IMR-90 (cell line): ENCODE measurements at regions not wholly inside any gene's neighbourhood (a gene's known extent, or its start where the extent isn't known, plus 50 kb on each side); places are given as distances from the start of the nearest gene placed in this dataset.

Experiments
- ATAC-seq: fragments of 200-7000 bp; cut with Tn5 transposase; 2 replicates; pipeline ENCODE4 v1.9.1; 2020; ENCODE audit warnings: low read depth, mild to moderate bottlenecking, moderate library complexity
- BruUV-seq: library from RNA; stranded (reverse); fragments of 400-500 nt; replicated peaks from 2 replicates; lab custom pipeline; 2021; lab: Mats Ljungman, UMichigan
- CTCF ChIA-PET: fragments of 300-600 bp; formaldehyde crosslinking; extraction: SDS; loops from one replicate; lab custom pipeline; 2021; ENCODE audit warnings: antibody characterized with exemption; lab: Yijun Ruan, JAX
- POLR2A ChIA-PET: fragments of 300-600 bp; sonication (Branson Sonifier 250); formaldehyde crosslinking; loops from one replicate; lab custom pipeline; 2022; ENCODE audit warnings: antibody characterized with exemption; ENCODE audit not compliant: unreplicated experiment; lab: Charles Lee
- DNase-seq: peaks from one replicate; pipeline ENCODE4 v3.0.0; 2013
- H2AFZ ChIP-seq: replicated peaks from 2 replicates; pipeline ENCODE3; 2013; ENCODE audit warnings: low read length, mild to moderate bottlenecking; ENCODE audit not compliant: poor library complexity
- H2AK5ac ChIP-seq: 2 replicates; pipeline ENCODE4 v1.6.1; 2013; ENCODE audit warnings: low read depth, low read length, inconsistent platforms
- H2AK9ac ChIP-seq: replicated peaks from 2 replicates; pipeline ENCODE3; 2013; ENCODE audit warnings: mild to moderate bottlenecking, low read depth, low read length, moderate library complexity; ENCODE audit not compliant: poor library complexity
- H2BK120ac ChIP-seq: 2 replicates; pipeline ENCODE4 v1.6.1; 2013; ENCODE audit warnings: low read depth, low read length, inconsistent platforms
- H2BK15ac ChIP-seq: 3 replicates; pipeline ENCODE4 v1.6.1; 2013; ENCODE audit warnings: low read depth, low read length, inconsistent platforms
- H2BK20ac ChIP-seq: 2 replicates; pipeline ENCODE4 v1.6.1; 2013; ENCODE audit warnings: low read depth, mild to moderate bottlenecking, inconsistent platforms, low read length, moderate library complexity
- H2BK5ac ChIP-seq: 2 replicates; pipeline ENCODE4 v1.6.1; 2013; ENCODE audit warnings: mild to moderate bottlenecking, low read depth, low read length, inconsistent platforms; ENCODE audit not compliant: poor library complexity, severe bottlenecking
- H3K14ac ChIP-seq: replicated peaks from 2 replicates; pipeline ENCODE4 v1.6.1; 2013; ENCODE audit warnings: low read depth, low read length, inconsistent platforms
- H3K18ac ChIP-seq: 2 replicates; pipeline ENCODE4 v1.6.1; 2013; ENCODE audit warnings: low read depth, low read length, control low read depth
- H3K23ac ChIP-seq: 2 replicates; pipeline ENCODE4 v1.6.1; 2013; ENCODE audit warnings: low read depth, low read length, inconsistent platforms
- H3K27ac ChIP-seq: 2 replicates; pipeline ENCODE4 v1.5.1; 2013; ENCODE audit warnings: mild to moderate bottlenecking, control low read depth, low read length; ENCODE audit not compliant: insufficient read depth
- H3K27me3 ChIP-seq: 2 replicates; pipeline ENCODE4 v1.6.1; 2013; ENCODE audit warnings: low read length; ENCODE audit not compliant: control insufficient read depth, insufficient read depth
- H3K36me3 ChIP-seq: 2 replicates; pipeline ENCODE4 v1.6.1; 2013; ENCODE audit warnings: low read length, mixed read lengths; ENCODE audit not compliant: control insufficient read depth, insufficient read depth
- H3K4ac ChIP-seq: 2 replicates; pipeline ENCODE4 v1.6.1; 2013; ENCODE audit warnings: low read depth, low read length, inconsistent platforms
- H3K4me1 ChIP-seq: 2 replicates; pipeline ENCODE4 v1.6.1; 2013; ENCODE audit warnings: low read length, mixed read lengths; ENCODE audit not compliant: control insufficient read depth, insufficient read depth
- H3K4me2 ChIP-seq: 2 replicates; pipeline ENCODE4 v1.6.1; 2013; ENCODE audit warnings: low read depth, mild to moderate bottlenecking, control low read depth, low read length, moderate library complexity
- H3K4me3 ChIP-seq: 2 replicates; pipeline ENCODE4 v1.5.1; 2013; ENCODE audit warnings: low read depth, mild to moderate bottlenecking, control low read depth, low read length, moderate library complexity; ENCODE audit not compliant: insufficient read depth
- H3K56ac ChIP-seq: 2 replicates; pipeline ENCODE4 v1.6.1; 2013; ENCODE audit warnings: low read length, inconsistent platforms; ENCODE audit not compliant: insufficient read depth; ENCODE audit errors: extremely low read depth
- H3K79me1 ChIP-seq, 2 experiments: 2 replicates each; pipeline ENCODE4 v1.6.1; 2013; ENCODE audit warnings: low read length in 2 of 2, inconsistent platforms in 1 of 2, low read depth in 1 of 2
- H3K9ac ChIP-seq: 2 replicates; pipeline ENCODE4 v1.6.1; 2013; ENCODE audit warnings: low read depth, low read length, control low read depth
- H3K9me1 ChIP-seq: 2 replicates; pipeline ENCODE4 v1.6.1; 2013; ENCODE audit warnings: low read length, inconsistent platforms; ENCODE audit not compliant: insufficient read depth
- H3K9me3 ChIP-seq: 2 replicates; pipeline ENCODE4 v1.6.1; 2013; ENCODE audit warnings: low read length; ENCODE audit not compliant: control insufficient read depth, insufficient read depth
- H4K20me1 ChIP-seq: 2 replicates; pipeline ENCODE4 v1.6.1; 2013; ENCODE audit warnings: low read length, inconsistent platforms; ENCODE audit not compliant: insufficient read depth
- H4K5ac ChIP-seq: 2 replicates; pipeline ENCODE4 v1.6.1; 2013; ENCODE audit warnings: mild to moderate bottlenecking, low read depth, low read length, control low read depth
- H4K8ac ChIP-seq, 2 experiments: 2 replicates each; pipeline ENCODE4 v1.6.1; 2013; ENCODE audit warnings: low read depth in 2 of 2, low read length in 2 of 2, control low read depth in 1 of 2, inconsistent platforms in 1 of 2
- H4K91ac ChIP-seq: 2 replicates; pipeline ENCODE4 v1.6.1; 2013; ENCODE audit warnings: low read depth, low read length, inconsistent platforms; ENCODE audit not compliant: insufficient read depth
- BHLHE40 ChIP-seq: fragments of 150-350 bp; IDR thresholded peaks from 2 replicates; pipeline ENCODE4 v1.6.1; 2016; ENCODE audit warnings: mild to moderate bottlenecking, low read depth, low read length
- CHD1 ChIP-seq: IDR thresholded peaks from 2 replicates; pipeline ENCODE4 v1.6.1; 2012; ENCODE audit warnings: low read depth, low read length, improper control_type of control experiment
- MAZ ChIP-seq: IDR thresholded peaks from 2 replicates; pipeline ENCODE4 v1.6.1; 2012; ENCODE audit warnings: low read depth, mild to moderate bottlenecking, low read length, improper control_type of control experiment, moderate library complexity, borderline replicate concordance
- MXI1 ChIP-seq: IDR thresholded peaks from 2 replicates; pipeline ENCODE4 v1.6.1; 2012; ENCODE audit warnings: low read depth, mild to moderate bottlenecking, low read length, moderate library complexity, borderline replicate concordance
- RAD21 ChIP-seq: IDR thresholded peaks from 2 replicates; pipeline ENCODE4 v1.6.1; 2012; ENCODE audit warnings: low read length, improper control_type of control experiment
- RCOR1 ChIP-seq: IDR thresholded peaks from 2 replicates; pipeline ENCODE4 v1.6.1; 2012; ENCODE audit warnings: mild to moderate bottlenecking, low read length, improper control_type of control experiment; ENCODE audit not compliant: insufficient replicate concordance
- RFX5 ChIP-seq: IDR thresholded peaks from 2 replicates; pipeline ENCODE4 v1.8.0; 2012; ENCODE audit warnings: low read depth, mild to moderate bottlenecking, low read length, moderate library complexity
- WGBS, 2 experiments: methylation state at CpG; one replicate each; pipeline versions ENCODE4 v1.1.5 to v1.1.7; 2013; ENCODE audit warnings: missing lambda C conversion rate in 2 of 2; ENCODE audit not compliant: insufficient read length in 1 of 2; ENCODE audit errors: extremely low coverage in 2 of 2; 5-methylcytosine and 5-hydroxymethylcytosine counted together
- dilution Hi-C: fragments of 300-500 bp; cut with HindIII; formaldehyde crosslinking; loops from one replicate; pipeline ENCODE4 v1.14.3; 2018; ENCODE audit warnings: low sequenced_read_pairs; ENCODE audit not compliant: unreplicated experiment
- in situ Hi-C: fragments of 300-500 bp; cut with MboI; formaldehyde crosslinking; loops from 3 replicates; pipeline ENCODE4 v1.14.3; 2019; ENCODE audit warnings: low sequenced_read_pairs, inconsistent platforms, mixed read lengths
- intact Hi-C: fragments of 100-400 bp; cut with micrococcal nuclease; formaldehyde crosslinking; loops from 2 replicates; pipeline ENCODE4 v1.10.0; 2022

- Histone ChIP-seq H2BK15ac (no peak overlapping the region), H3K79me1 (no peaks in the 10 kb centered on the region), H3K14ac (no peak overlapping the region), H4K20me1 (no peaks in the 10 kb centered on the region), H3K27ac (no peak overlapping the region), H2BK120ac (no peak overlapping the region), H3K4me3 (no peak overlapping the region), H3K36me3 (no peaks in the 10 kb centered on the region), H3K4me2 (no peak overlapping the region), H4K8ac (no peak overlapping the region), H3K9me3 (no peaks in the 10 kb centered on the region), H2BK20ac (no peak overlapping the region), H2BK5ac (no peak overlapping the region), H2AFZ (no peak overlapping the region), H3K27me3 (no peaks in the 10 kb centered on the region), H2AK9ac (no peak overlapping the region), H2AK5ac (no peak overlapping the region), H3K23ac (no peak overlapping the region), H3K9ac (no peak overlapping the region), H3K4ac (no peak overlapping the region), H3K4me1 (no peaks in the 10 kb centered on the region), H4K91ac (no peak overlapping the region), H3K18ac (no peak overlapping the region), H3K56ac (no peak overlapping the region), H3K9me1 (no peaks in the 10 kb centered on the region), H4K5ac (no peak overlapping the region)
- intact Hi-C loops = no loop called here
- no TSS peak for BruUV-seq
- in situ Hi-C loops = no loop called here
- CTCF ChIA-PET = no interaction called here
- POLR2A ChIA-PET = no interaction called here
- no peak for TF ChIP-seq MAZ
- TF ChIP-seq BHLHE40 = no peak
- TF ChIP-seq RFX5 = no peak
- TF ChIP-seq CHD1 = no peak
- no peak for TF ChIP-seq RAD21
- TF ChIP-seq RCOR1 = no peak
- TF ChIP-seq MXI1 = no peak
- dilution Hi-C loops = no loop called here
- 21% methylated on average over 2 of the region's 3 CpGs; no CpG with 5 or more reads in 1 of the 2 experiments for WGBS, 2 experiments
- DNase-seq (no peak), ATAC-seq (no peak)
Measured at GRCh38 chr6:122222761-122223160, 176.7 kb upstream of the HSF2 start.
